ENCODE measurements at regions not wholly inside any gene's neighbourhood (a gene's known extent, or its start where the extent isn't known, plus 50 kb on each side); places are given as distances from the start of the nearest gene placed in this dataset.

DNA sequence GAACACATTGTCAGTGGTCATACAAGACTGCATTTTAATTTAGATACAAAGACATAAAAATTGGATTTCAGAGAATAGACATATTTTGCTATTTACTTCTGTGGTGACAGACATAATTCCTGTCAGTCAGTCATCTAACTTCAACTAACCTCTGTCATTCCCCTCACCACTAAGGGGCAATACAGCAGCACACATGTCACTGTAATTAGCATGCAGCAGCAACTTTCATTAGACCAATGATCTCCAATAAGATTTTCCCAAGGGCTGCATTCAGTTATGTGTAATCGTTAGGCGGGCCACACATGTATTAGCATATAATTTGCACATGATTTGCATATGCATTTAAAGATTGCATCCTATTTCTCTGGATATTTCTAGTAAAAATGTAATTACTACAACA lies 624.5 kb downstream of the NR4A2 start:
- no peaks in the 10 kb centered on the region for H3K9me3 ChIP-seq
- 36% methylated on average over 2 of the region's 2 CpGs for WGBS (ENCODE audit: insufficient coverage, low coverage, low lambda C conversion rate, missing lambda C conversion rate)
- H3K4me1 ChIP-seq, result no peaks in the 10 kb centered on the region
- H3K27ac ChIP-seq, result no peak overlapping the region
- no peak overlapping the region for H3K4me3 ChIP-seq
- DNase-seq, result no peak
- no peaks in the 10 kb centered on the region for H3K36me3 ChIP-seq
- intact Hi-C loops (cut with DNase I), result no loop called here
- no peak for TF ChIP-seq POLR2A (IDR thresholded peaks at IDR 0.05)
- TF ChIP-seq CTCF (IDR thresholded peaks at IDR 0.05), result peak in 1 of 4 donors; percentile 21
- no peaks in the 10 kb centered on the region for H3K27me3 ChIP-seq
- no peak for ATAC-seq

DNA sequence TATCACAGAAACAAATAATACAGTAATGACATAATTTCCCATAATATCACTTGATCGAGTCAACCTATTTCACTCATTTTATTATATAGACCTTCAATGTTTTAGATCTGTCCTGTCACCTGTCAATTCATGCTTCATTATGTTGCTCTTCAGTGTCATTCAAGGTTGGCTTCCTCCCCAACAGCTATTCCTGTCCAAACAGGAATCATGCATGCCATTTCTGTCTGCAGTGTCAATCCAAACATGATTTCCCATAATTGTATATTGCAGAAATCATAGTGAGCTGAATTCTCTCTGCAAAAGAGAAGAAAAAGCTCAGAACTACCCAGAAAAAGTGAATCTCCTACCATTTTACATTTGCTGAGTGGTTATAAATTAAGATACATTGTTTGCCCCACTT lies 628.6 kb downstream of the NR4A2 start:
- DNase-seq, result no peak
- Histone ChIP-seq H3K9me3 (no peaks in the 10 kb centered on the region), H3K4me3 (no peak overlapping the region), H3K36me3 (no peaks in the 10 kb centered on the region), H3K4me1 (no peaks in the 10 kb centered on the region), H3K27ac (no peak overlapping the region), H3K27me3 (no peaks in the 10 kb centered on the region)
- TF ChIP-seq CTCF (IDR thresholded peaks at IDR 0.05) (no peak), POLR2A (IDR thresholded peaks at IDR 0.05) (no peak)
- intact Hi-C loops (cut with DNase I), result no loop called here
- ATAC-seq, result no peak
- 55% methylated on average over 1 of the region's 1 CpG for WGBS (ENCODE audit: insufficient coverage, low coverage, low lambda C conversion rate, missing lambda C conversion rate)

GRCh38 chr2:155703048-155703447 lies 629.5 kb downstream of the NR4A2 start:
- 35% methylated on average over 3 of the region's 3 CpGs for WGBS (ENCODE audit: insufficient coverage, low coverage, low lambda C conversion rate, missing lambda C conversion rate)
- intact Hi-C loops (cut with DNase I), result no loop called here
- ATAC-seq, result no peak
- no peaks in the 10 kb centered on the region for H3K36me3 ChIP-seq
- no peak for DNase-seq
- no peaks in the 10 kb centered on the region for H3K27me3 ChIP-seq
- H3K9me3 ChIP-seq, result no peaks in the 10 kb centered on the region
- H3K4me3 ChIP-seq, result no peak overlapping the region
- no peaks in the 10 kb centered on the region for H3K4me1 ChIP-seq
- no peak overlapping the region for H3K27ac ChIP-seq
- TF ChIP-seq CTCF (IDR thresholded peaks at IDR 0.05) (no peak), POLR2A (IDR thresholded peaks at IDR 0.05) (no peak)

- no peak for ATAC-seq
- no peak overlapping the region for H3K4me3 ChIP-seq
- intact Hi-C loops (cut with DNase I), result no loop called here
- no peaks in the 10 kb centered on the region for H3K9me3 ChIP-seq
- no peak for DNase-seq
- 46% methylated on average over 1 of the region's 1 CpG for WGBS (ENCODE audit: insufficient coverage, low coverage, low lambda C conversion rate, missing lambda C conversion rate)
- no peaks in the 10 kb centered on the region for H3K27me3 ChIP-seq
- TF ChIP-seq POLR2A (IDR thresholded peaks at IDR 0.05) (no peak), CTCF (IDR thresholded peaks at IDR 0.05) (no peak)
- no peak overlapping the region for H3K27ac ChIP-seq
- H3K4me1 ChIP-seq, result no peaks in the 10 kb centered on the region
- H3K36me3 ChIP-seq, result no peaks in the 10 kb centered on the region
Measured at GRCh38 chr2:155701721-155702120, 630.8 kb downstream of the NR4A2 start.

DNA sequence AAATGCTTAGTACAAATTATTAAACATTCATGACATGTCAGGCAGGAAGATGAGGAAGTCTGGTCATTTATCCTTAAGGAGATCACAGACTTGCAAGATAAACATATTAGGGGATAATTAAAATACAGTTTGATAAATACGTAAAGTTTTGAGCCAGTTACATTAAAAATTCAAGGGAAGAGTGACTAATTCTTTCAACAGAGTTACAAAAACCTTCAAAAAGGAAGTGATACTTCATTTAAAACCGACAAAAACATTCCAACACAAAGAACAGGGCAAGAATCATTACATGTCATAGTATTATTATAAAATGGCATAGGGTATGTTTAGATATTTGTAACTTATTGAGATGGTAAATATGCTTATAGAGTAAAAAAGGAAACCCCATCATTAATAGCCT lies 636.0 kb downstream of the NR4A2 start:
- no peaks in the 10 kb centered on the region for H3K36me3 ChIP-seq
- no peaks in the 10 kb centered on the region for H3K4me1 ChIP-seq
- DNase-seq, result no peak
- no peak for ATAC-seq
- intact Hi-C loops (cut with DNase I), result no loop called here
- no peaks in the 10 kb centered on the region for H3K9me3 ChIP-seq
- H3K4me3 ChIP-seq, result no peak overlapping the region
- H3K27ac ChIP-seq, result no peak overlapping the region
- no peaks in the 10 kb centered on the region for H3K27me3 ChIP-seq
- no peak for TF ChIP-seq POLR2A (IDR thresholded peaks at IDR 0.05)
- no peak for TF ChIP-seq CTCF (IDR thresholded peaks at IDR 0.05)
- 24% methylated on average over 2 of the region's 2 CpGs for WGBS (ENCODE audit: insufficient coverage, low coverage, low lambda C conversion rate, missing lambda C conversion rate)

Measured in right lobe of liver (tissue), 6 donors.